ENCODE measurements at regions not wholly inside any gene's neighbourhood (a gene's known extent, or its start where the extent isn't known, plus 50 kb on each side); places are given as distances from the start of the nearest gene placed in this dataset.
A peak's percentile ranks its signal among the peaks of the same experiment; 100 is the strongest.

DNA sequence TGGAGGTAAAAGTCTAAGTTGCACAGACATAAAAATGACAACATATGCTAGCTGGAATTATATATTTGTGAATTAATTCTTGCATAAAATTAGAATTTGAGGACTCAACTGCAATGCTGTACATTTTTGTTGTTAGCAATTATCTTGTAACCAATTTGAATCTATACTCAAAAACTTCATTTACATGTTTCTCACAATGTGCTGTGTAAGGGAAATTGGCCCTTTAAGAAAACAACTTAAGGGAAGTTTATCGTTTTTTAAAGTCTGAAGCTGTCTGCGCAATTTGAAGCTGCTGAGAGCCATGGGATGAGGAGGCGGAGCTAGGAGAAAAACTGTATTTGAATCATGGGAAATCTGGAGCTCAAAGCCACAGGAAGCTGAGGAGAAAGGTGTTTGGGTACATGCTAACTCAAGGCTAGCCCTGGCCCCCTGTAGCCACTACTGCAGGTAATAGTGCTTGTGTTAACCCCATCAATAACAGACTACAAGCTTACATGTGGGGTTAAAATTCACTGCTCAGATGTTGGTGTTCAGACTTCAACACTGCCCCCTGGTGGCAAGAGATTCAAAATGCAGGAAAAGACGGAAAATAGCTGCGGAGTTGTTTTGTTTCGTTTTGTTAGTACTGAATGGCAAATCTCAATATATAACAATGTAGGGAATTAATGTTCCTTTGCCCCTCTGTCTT is 126.1 kb downstream of the BRD1 start:
- TF ChIP-seq, protein P1, sequence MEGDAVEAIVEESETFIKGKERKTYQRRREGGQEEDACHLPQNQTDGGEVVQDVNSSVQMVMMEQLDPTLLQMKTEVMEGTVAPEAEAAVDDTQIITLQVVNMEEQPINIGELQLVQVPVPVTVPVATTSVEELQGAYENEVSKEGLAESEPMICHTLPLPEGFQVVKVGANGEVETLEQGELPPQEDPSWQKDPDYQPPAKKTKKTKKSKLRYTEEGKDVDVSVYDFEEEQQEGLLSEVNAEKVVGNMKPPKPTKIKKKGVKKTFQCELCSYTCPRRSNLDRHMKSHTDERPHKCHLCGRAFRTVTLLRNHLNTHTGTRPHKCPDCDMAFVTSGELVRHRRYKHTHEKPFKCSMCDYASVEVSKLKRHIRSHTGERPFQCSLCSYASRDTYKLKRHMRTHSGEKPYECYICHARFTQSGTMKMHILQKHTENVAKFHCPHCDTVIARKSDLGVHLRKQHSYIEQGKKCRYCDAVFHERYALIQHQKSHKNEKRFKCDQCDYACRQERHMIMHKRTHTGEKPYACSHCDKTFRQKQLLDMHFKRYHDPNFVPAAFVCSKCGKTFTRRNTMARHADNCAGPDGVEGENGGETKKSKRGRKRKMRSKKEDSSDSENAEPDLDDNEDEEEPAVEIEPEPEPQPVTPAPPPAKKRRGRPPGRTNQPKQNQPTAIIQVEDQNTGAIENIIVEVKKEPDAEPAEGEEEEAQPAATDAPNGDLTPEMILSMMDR (IDR thresholded peaks at IDR 0.05), result peak; percentile 70
- TF ChIP-seq ZFX (IDR thresholded peaks at IDR 0.05; ENCODE audit: borderline replicate concordance), result no peak
